CD4-positive, CD25-positive, alpha-beta regulatory T cell (primary cell): ENCODE measurements at regions not wholly inside any gene's neighbourhood (a gene's known extent, or its start where the extent isn't known, plus 50 kb on each side); places are given as distances from the start of the nearest gene placed in this dataset.

ENCODE experiments used
- ATAC-seq, 2 donors: fragments of 150-1000 bp; cut with Tn5 transposase; one replicate each; pipeline ENCODE4 v1.10.0; 2021; ENCODE audit warnings: low read depth in 2 of 2, moderate number of reproducible peaks in 2 of 2, moderate library complexity in 1 of 2
- DNase-seq, 3 donors: peaks; one replicate each; pipeline versions ENCODE4 v3.0.0 to v3.0.0-alpha.2; 2012 to 2022; ENCODE audit warnings: mixed read lengths in 1 of 3
- H3K27ac ChIP-seq: one replicate; pipeline ENCODE4 v1.7.0; 2013; ENCODE audit warnings: mild to moderate bottlenecking, low read length; ENCODE audit not compliant: insufficient read depth, poor library complexity, severe bottlenecking
- H3K27me3 ChIP-seq: one replicate; pipeline ENCODE4 v1.7.0; 2013; ENCODE audit warnings: low read length; ENCODE audit not compliant: control insufficient read depth, insufficient read depth
- H3K36me3 ChIP-seq: one replicate; pipeline ENCODE4 v1.7.0; 2013; ENCODE audit warnings: mild to moderate bottlenecking, low read length, moderate library complexity; ENCODE audit not compliant: control insufficient read depth, insufficient read depth
- H3K4me1 ChIP-seq: 2 replicates; pipeline ENCODE4 v1.7.0; 2013; ENCODE audit warnings: mild to moderate bottlenecking, low read length; ENCODE audit not compliant: insufficient read depth, control insufficient read depth, poor library complexity, severe bottlenecking
- H3K4me3 ChIP-seq: one replicate; pipeline ENCODE4 v1.7.0; 2013; ENCODE audit warnings: low read depth, mild to moderate bottlenecking, low read length, moderate library complexity
- H3K9me3 ChIP-seq, 2 experiments: 1 replicate in 1 of 2; 2 replicates in 1 of 2; pipeline ENCODE4 v1.7.0; 2013; ENCODE audit warnings: low read length in 2 of 2, mild to moderate bottlenecking in 1 of 2, moderate library complexity in 1 of 2; ENCODE audit not compliant: control insufficient read depth in 2 of 2
- H3K27ac Mint-ChIP-seq, 3 donors: one replicate each; pipeline ENCODE4 v1.8.0; 2020 to 2022; ENCODE audit warnings: mild to moderate bottlenecking in 3 of 3, mixed read lengths in 3 of 3, moderate library complexity in 2 of 3
- H3K27me3 Mint-ChIP-seq: one replicate; pipeline ENCODE4 v1.8.0; 2022; ENCODE audit warnings: mild to moderate bottlenecking, mixed read lengths
- H3K36me3 Mint-ChIP-seq: one replicate; pipeline ENCODE4 v1.8.0; 2020; ENCODE audit warnings: mixed read lengths
- H3K4me1 Mint-ChIP-seq, 4 donors: one replicate each; pipeline ENCODE4 v1.8.0; 2020 to 2022; ENCODE audit warnings: mixed read lengths in 4 of 4, mild to moderate bottlenecking in 1 of 4
- H3K4me3 Mint-ChIP-seq, 4 donors: one replicate each; pipeline ENCODE4 v1.8.0; 2020 to 2022; ENCODE audit warnings: mild to moderate bottlenecking in 4 of 4, mixed read lengths in 4 of 4, moderate library complexity in 3 of 4
- H3K9me3 Mint-ChIP-seq, 7 donors: one replicate each; pipeline ENCODE4 v1.8.0; 2020 to 2022; ENCODE audit warnings: mixed read lengths in 7 of 7, mild to moderate bottlenecking in 3 of 7, moderate library complexity in 2 of 7

DNA sequence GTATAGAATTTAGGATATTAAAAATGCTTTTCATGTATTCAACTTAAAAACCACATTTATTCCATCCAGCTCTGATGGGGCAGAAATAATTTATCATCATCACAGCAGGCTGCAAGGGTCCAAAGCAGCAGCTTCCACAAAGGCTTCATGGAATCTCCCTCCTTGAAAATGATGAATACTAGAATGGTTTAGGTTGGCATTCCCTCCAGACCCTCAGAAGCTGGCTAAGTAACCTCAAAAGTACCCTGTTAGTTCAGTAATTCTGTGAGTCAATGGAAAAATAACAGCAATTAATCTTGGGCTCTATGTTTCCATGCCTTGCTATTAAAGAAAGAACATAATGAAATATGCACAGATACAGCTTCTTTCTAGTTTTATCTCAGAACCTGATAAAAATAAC is 594.9 kb upstream of the DIPK2B start:
- Mint-ChIP-seq H3K27me3 (no peaks in the 10 kb centered on the region), H3K4me1 (peaks cover 6 to 39% (median 21%) of the 10 kb centered on the region in 4 donors), H3K27ac (no peak overlapping the region)

GRCh38 chrX:45794995-45795337 is 594.3 kb upstream of the DIPK2B start:
- Histone ChIP-seq H3K27ac (no peak overlapping the region), H3K4me3 (no peak overlapping the region), H3K27me3 (no peaks in the 10 kb centered on the region), H3K4me1 (peaks cover 6% of the 10 kb centered on the region), H3K9me3 (no peaks in the 10 kb centered on the region), H3K36me3 (no peaks in the 10 kb centered on the region)
- Mint-ChIP-seq H3K27me3 (no peaks in the 10 kb centered on the region), H3K9me3 (no peaks in the 10 kb centered on the region), H3K4me1 (peaks cover 6 to 39% (median 21%) of the 10 kb centered on the region in 4 donors), H3K27ac (no peak overlapping the region), H3K4me3 (peak overlapping the region in 1 of 4 donors; percentile 40), H3K36me3 (no peaks in the 10 kb centered on the region)
- DNase-seq (no peak), ATAC-seq (no peak)

More for the DNA sequence above, 594.9 kb upstream of the DIPK2B start:
- ATAC-seq (no peak), DNase-seq (no peak)
- Histone ChIP-seq H3K9me3 (no peaks in the 10 kb centered on the region), H3K36me3 (no peaks in the 10 kb centered on the region), H3K4me3 (no peak overlapping the region), H3K4me1 (peaks cover 6% of the 10 kb centered on the region), H3K27me3 (no peaks in the 10 kb centered on the region), H3K27ac (no peak overlapping the region)
- no peaks in the 10 kb centered on the region for H3K9me3 Mint-ChIP-seq
- H3K4me3 Mint-ChIP-seq = no peak overlapping the region
- H3K36me3 Mint-ChIP-seq = no peaks in the 10 kb centered on the region

DNA sequence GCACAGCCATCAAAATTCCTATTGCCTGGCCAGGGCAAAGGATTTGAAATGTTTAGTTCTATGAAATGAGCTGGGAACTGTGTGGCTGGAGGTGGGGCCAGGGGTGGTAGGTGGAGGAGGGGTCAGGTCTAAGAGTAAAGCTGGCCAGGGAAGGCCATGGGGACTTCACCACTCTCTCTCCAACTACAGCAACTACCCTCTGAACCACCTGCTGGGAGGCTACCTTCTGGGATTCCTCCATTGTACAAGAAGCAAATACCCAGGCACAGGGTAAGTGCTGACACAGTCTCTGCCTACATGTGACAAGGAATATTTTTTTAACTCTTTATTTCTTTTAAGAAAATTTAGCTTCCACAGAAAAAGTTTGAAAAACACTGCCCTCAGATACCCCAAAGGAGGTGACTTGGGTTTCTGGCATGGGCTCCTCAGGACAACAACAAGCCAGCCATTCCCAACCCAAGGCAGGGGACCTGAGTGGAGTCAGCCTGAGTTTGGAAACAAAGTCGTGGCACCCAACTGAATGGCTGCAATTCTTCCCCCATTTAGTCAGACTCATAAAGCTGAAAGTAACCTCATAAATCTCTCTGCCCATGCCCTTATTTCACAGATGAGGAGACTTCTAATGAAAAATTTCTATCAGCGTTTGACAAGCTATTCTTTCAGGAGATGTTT is 593.8 kb upstream of the DIPK2B start:
- ATAC-seq (no peak), DNase-seq (no peak)
- Mint-ChIP-seq H3K9me3 (no peaks in the 10 kb centered on the region), H3K4me1 (peaks cover 6 to 38% (median 19%) of the 10 kb centered on the region in 4 donors), H3K36me3 (no peaks in the 10 kb centered on the region), H3K4me3 (no peak overlapping the region), H3K27ac (no peak overlapping the region), H3K27me3 (no peaks in the 10 kb centered on the region)
- no peak overlapping the region for H3K27ac ChIP-seq
- H3K27me3 ChIP-seq = no peaks in the 10 kb centered on the region
- peaks cover 6% of the 10 kb centered on the region for H3K4me1 ChIP-seq
- H3K36me3 ChIP-seq = no peaks in the 10 kb centered on the region
- H3K9me3 ChIP-seq = no peaks in the 10 kb centered on the region
- no peak overlapping the region for H3K4me3 ChIP-seq

DNA sequence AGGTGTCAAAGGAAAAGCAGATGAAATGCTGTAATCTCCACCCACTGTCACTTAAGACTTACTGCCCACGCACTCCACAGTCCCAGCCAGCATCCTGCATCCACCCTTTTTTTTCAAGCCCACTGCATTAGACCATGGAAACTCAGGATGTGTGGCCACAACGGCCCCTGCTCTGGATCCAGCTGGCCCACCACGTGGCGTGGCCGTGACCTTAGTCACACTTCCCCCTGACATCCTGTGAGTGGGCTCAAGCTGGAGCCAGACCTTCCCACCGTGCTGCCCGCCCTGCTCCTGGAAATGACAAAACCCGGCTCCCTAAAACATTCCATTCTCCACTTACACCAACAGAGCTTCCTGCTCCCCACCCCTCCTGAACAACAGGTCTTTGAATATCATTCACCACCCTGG is 588.3 kb upstream of the DIPK2B start:
- no peak overlapping the region for H3K4me3 Mint-ChIP-seq
- peak overlapping the region in 2 of 3 donors; percentile 39 to 42 for H3K27ac Mint-ChIP-seq
- ATAC-seq = no peak

DNA sequence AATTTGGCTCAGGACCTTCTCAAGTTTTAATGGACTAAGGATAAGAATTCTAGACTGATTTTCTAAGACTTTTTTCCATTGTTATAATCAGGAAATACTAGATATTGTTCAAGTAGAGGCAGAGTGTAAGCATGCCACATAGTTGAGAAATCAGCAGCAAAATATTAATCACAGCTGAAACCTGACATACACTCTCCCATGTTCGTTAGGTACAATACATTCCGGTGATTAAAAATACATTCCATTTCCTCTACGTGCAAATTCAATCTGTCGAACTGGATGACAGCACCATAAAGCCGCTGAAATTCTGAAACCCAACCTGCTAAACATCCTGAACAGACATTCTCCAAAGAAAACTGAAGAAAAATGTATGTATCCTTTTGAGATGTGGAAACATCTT is 587.6 kb upstream of the DIPK2B start:
- Mint-ChIP-seq H3K27ac (no peak overlapping the region), H3K4me1 (peaks cover 7 to 13% (median 10%) of the 10 kb centered on the region in 4 donors), H3K27me3 (no peaks in the 10 kb centered on the region), H3K4me3 (no peak overlapping the region), H3K9me3 (no peaks in the 10 kb centered on the region), H3K36me3 (no peaks in the 10 kb centered on the region)
- H3K9me3 ChIP-seq = no peaks in the 10 kb centered on the region
- H3K27ac ChIP-seq = no peak overlapping the region
- H3K27me3 ChIP-seq = no peaks in the 10 kb centered on the region
- H3K36me3 ChIP-seq = no peaks in the 10 kb centered on the region
- DNase-seq (no peak), ATAC-seq (no peak)
- no peak overlapping the region for H3K4me3 ChIP-seq
- H3K4me1 ChIP-seq = no peaks in the 10 kb centered on the region

More for the DNA sequence above, 588.3 kb upstream of the DIPK2B start:
- DNase-seq = no peak
- H3K27me3 Mint-ChIP-seq = no peaks in the 10 kb centered on the region
- H3K9me3 ChIP-seq = no peaks in the 10 kb centered on the region
- no peaks in the 10 kb centered on the region for H3K36me3 Mint-ChIP-seq
- no peak overlapping the region for H3K27ac ChIP-seq
- no peaks in the 10 kb centered on the region for H3K36me3 ChIP-seq
- no peak overlapping the region for H3K4me3 ChIP-seq
- H3K27me3 ChIP-seq = no peaks in the 10 kb centered on the region
- no peaks in the 10 kb centered on the region for H3K9me3 Mint-ChIP-seq
- H3K4me1 Mint-ChIP-seq = peaks cover 8 to 17% (median 12%) of the 10 kb centered on the region in 4 donors
- H3K4me1 ChIP-seq = peaks cover 3% of the 10 kb centered on the region

DNA sequence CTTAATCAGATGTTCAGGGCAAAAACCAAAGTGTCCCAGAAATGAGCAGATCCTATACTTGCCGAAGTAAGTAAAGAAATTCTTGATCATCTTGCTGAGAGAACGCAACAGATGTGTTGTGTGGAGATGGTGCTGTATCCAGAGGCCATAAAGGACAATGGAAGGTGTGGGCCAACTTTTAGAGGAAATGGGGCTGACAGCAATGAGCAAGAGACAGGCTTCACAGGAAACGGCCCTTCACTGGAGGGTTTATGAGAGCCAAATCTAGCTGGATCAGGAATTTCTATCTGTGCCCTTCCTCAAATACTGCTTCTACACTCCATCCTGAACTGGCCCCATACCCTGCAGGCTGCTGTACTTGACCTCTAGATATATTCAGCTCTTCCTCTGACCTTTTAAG is 583.9 kb upstream of the DIPK2B start:
- Histone ChIP-seq H3K36me3 (no peaks in the 10 kb centered on the region), H3K4me1 (no peaks in the 10 kb centered on the region), H3K27ac (no peak overlapping the region), H3K4me3 (no peak overlapping the region), H3K9me3 (no peaks in the 10 kb centered on the region), H3K27me3 (no peaks in the 10 kb centered on the region)
- no peak overlapping the region for H3K4me3 Mint-ChIP-seq
- H3K27me3 Mint-ChIP-seq = no peaks in the 10 kb centered on the region
- peaks cover 4 to 17% (median 7%) of the 10 kb centered on the region in 4 donors for H3K4me1 Mint-ChIP-seq
- ATAC-seq (no peak), DNase-seq (no peak)
- H3K9me3 Mint-ChIP-seq = peaks cover 0 to 2% (median 0%) of the 10 kb centered on the region in 7 donors
- H3K36me3 Mint-ChIP-seq = no peaks in the 10 kb centered on the region
- no peak overlapping the region for H3K27ac Mint-ChIP-seq

- Histone ChIP-seq H3K4me1 (no peaks in the 10 kb centered on the region), H3K27me3 (no peaks in the 10 kb centered on the region), H3K36me3 (no peaks in the 10 kb centered on the region), H3K27ac (no peak overlapping the region), H3K9me3 (no peaks in the 10 kb centered on the region), H3K4me3 (no peak overlapping the region)
- no peaks in the 10 kb centered on the region for H3K27me3 Mint-ChIP-seq
- DNase-seq (no peak), ATAC-seq (no peak)
- peaks cover 0 to 2% (median 0%) of the 10 kb centered on the region in 7 donors for H3K9me3 Mint-ChIP-seq
- H3K27ac Mint-ChIP-seq = peak overlapping the region in 1 of 3 donors; percentile 47
- H3K4me1 Mint-ChIP-seq = peaks cover 0 to 13% (median 8%) of the 10 kb centered on the region in 4 donors
- H3K4me3 Mint-ChIP-seq = no peak overlapping the region
- H3K36me3 Mint-ChIP-seq = no peaks in the 10 kb centered on the region
Observed at GRCh38 chrX:45783002-45783401, 582.3 kb upstream of the DIPK2B start.

- DNase-seq = no peak
- Mint-ChIP-seq H3K27me3 (no peaks in the 10 kb centered on the region), H3K4me1 (peaks cover 0 to 18% (median 11%) of the 10 kb centered on the region in 4 donors), H3K27ac (no peak overlapping the region), H3K36me3 (no peaks in the 10 kb centered on the region), H3K9me3 (peaks cover 0 to 2% (median 0%) of the 10 kb centered on the region in 7 donors), H3K4me3 (peak overlapping the region in 1 of 4 donors; percentile 28)
- no peak overlapping the region for H3K4me3 ChIP-seq
- no peaks in the 10 kb centered on the region for H3K27me3 ChIP-seq
- H3K27ac ChIP-seq = no peak overlapping the region
- no peaks in the 10 kb centered on the region for H3K36me3 ChIP-seq
- no peak for ATAC-seq
- H3K9me3 ChIP-seq = no peaks in the 10 kb centered on the region
- peaks cover 3% of the 10 kb centered on the region for H3K4me1 ChIP-seq
Observed at GRCh38 chrX:45781901-45782553, 581.4 kb upstream of the DIPK2B start.
